BLaER1 treated with 17β-estradiol and CSF1 and Interleukin-3, amounts not matched to agents 10 nM and 100 nM (cell line): ENCODE measurements at regions not wholly inside any gene's neighbourhood (a gene's known extent, or its start where the extent isn't known, plus 50 kb on each side); places are given as distances from the start of the nearest gene placed in this dataset.

Source experiments
- H3K27ac ChIP-seq, 11 experiments: shearing (Covaris generic); formaldehyde crosslinking; 2 replicates each; pipeline ENCODE4 v1.8.1; 2022
- H3K27me3 ChIP-seq, 11 experiments: shearing (Covaris generic); formaldehyde crosslinking; 2 replicates each; pipeline ENCODE4 v1.8.1; 2022
- H3K36me3 ChIP-seq, 11 experiments: shearing (Covaris generic); formaldehyde crosslinking; 2 replicates each; pipeline ENCODE4 v1.8.1; 2022
- H3K4me1 ChIP-seq, 10 experiments: shearing (Covaris generic); formaldehyde crosslinking; 2 replicates each; pipeline ENCODE4 v1.8.1; 2022
- H3K4me2 ChIP-seq, 11 experiments: shearing (Covaris generic); formaldehyde crosslinking; 2 replicates each; pipeline ENCODE4 v1.8.1; 2022
- H3K4me3 ChIP-seq, 10 experiments: shearing (Covaris generic); formaldehyde crosslinking; 2 replicates each; pipeline ENCODE4 v1.8.1; 2022
- H3K9ac ChIP-seq, 11 experiments: shearing (Covaris generic); formaldehyde crosslinking; 2 replicates each; pipeline ENCODE4 v1.8.1; 2022
- H3K9me3 ChIP-seq, 11 experiments: shearing (Covaris generic); formaldehyde crosslinking; replicated peaks in 1 of 11; 2 replicates each; pipeline ENCODE4 v1.8.1; 2022
- H4K20me1 ChIP-seq, 11 experiments: shearing (Covaris generic); formaldehyde crosslinking; 2 replicates each; pipeline ENCODE4 v1.8.1; 2022
- Cebpa-rat ChIP-seq, 11 experiments: shearing (Covaris generic); IDR thresholded peaks; 2 replicates each; pipeline ENCODE4 v1.8.1; 2022

GRCh38 chr18:46265196-46266156, 161.3 kb downstream of the HAUS1 start:
- Histone ChIP-seq H3K9ac (no peak overlapping the region), H3K9me3 (no peaks in the 10 kb centered on the region), H4K20me1 (peaks cover 0 to 24% (median 0%) of the 10 kb centered on the region in 11 experiments; a peak in 5 of 22 replicates), H3K27me3 (no peaks in the 10 kb centered on the region), H3K4me3 (no peak overlapping the region), H3K27ac (no peak overlapping the region), H3K4me2 (no peak overlapping the region), H3K36me3 (peaks cover 41 to 90% (median 69%) of the 10 kb centered on the region in 11 experiments), H3K4me1 (no peaks in the 10 kb centered on the region)
- no peak for TF ChIP-seq Cebpa-rat (IDR thresholded peaks at IDR 0.05)

- H3K9ac ChIP-seq, result no peak overlapping the region
- no peaks in the 10 kb centered on the region for H3K4me1 ChIP-seq
- no peak overlapping the region for H3K4me2 ChIP-seq
- TF ChIP-seq Cebpa-rat (IDR thresholded peaks at IDR 0.05), result no peak
- H3K9me3 ChIP-seq, result no peaks in the 10 kb centered on the region
- H3K27ac ChIP-seq, result no peak overlapping the region
- H3K36me3 ChIP-seq, result peaks cover 41 to 80% (median 66%) of the 10 kb centered on the region in 11 experiments
- no peak overlapping the region for H3K4me3 ChIP-seq
- peaks cover 0 to 16% (median 0%) of the 10 kb centered on the region in 11 experiments; a peak in 5 of 22 replicates for H4K20me1 ChIP-seq
- H3K27me3 ChIP-seq, result no peaks in the 10 kb centered on the region
These were observed 162.3 kb downstream of the HAUS1 start for GRCh38 chr18:46266473-46266872.

- no peaks in the 10 kb centered on the region for H3K9me3 ChIP-seq
- no peaks in the 10 kb centered on the region for H3K4me1 ChIP-seq
- no peak overlapping the region for H3K4me2 ChIP-seq
- H3K4me3 ChIP-seq, result no peak overlapping the region
- H3K36me3 ChIP-seq, result peaks cover 28 to 58% (median 46%) of the 10 kb centered on the region in 11 experiments
- H3K27ac ChIP-seq, result no peak overlapping the region
- no peak overlapping the region for H3K9ac ChIP-seq
- no peaks in the 10 kb centered on the region for H3K27me3 ChIP-seq
- H4K20me1 ChIP-seq, result 0 out of 22 replicates have a peak, but pooled peaks cover 0 to 6% (median 0%) of the 10 kb centered on the region in 11 experiments
- no peak for TF ChIP-seq Cebpa-rat (IDR thresholded peaks at IDR 0.05)
These were observed 164.5 kb downstream of the HAUS1 start for GRCh38 chr18:46268671-46269070.

- H3K27me3 ChIP-seq, result no peaks in the 10 kb centered on the region
- no peaks in the 10 kb centered on the region for H3K9me3 ChIP-seq
- no peak overlapping the region for H3K4me3 ChIP-seq
- H3K4me2 ChIP-seq, result no peak overlapping the region
- no peak for TF ChIP-seq Cebpa-rat (IDR thresholded peaks at IDR 0.05)
- H3K27ac ChIP-seq, result no peak overlapping the region
- no peaks in the 10 kb centered on the region for H4K20me1 ChIP-seq
- H3K36me3 ChIP-seq, result peaks cover 22 to 52% (median 40%) of the 10 kb centered on the region in 11 experiments
- no peaks in the 10 kb centered on the region for H3K4me1 ChIP-seq
- H3K9ac ChIP-seq, result no peak overlapping the region
These were observed 165.1 kb downstream of the HAUS1 start for GRCh38 chr18:46269275-46269674.

- H3K27ac ChIP-seq, result no peak overlapping the region
- TF ChIP-seq Cebpa-rat (IDR thresholded peaks at IDR 0.05), result no peak
- 0 out of 22 replicates have a peak, but pooled peaks cover 0 to 6% (median 0%) of the 10 kb centered on the region in 11 experiments for H4K20me1 ChIP-seq
- H3K4me2 ChIP-seq, result no peak overlapping the region
- no peaks in the 10 kb centered on the region for H3K4me1 ChIP-seq
- H3K36me3 ChIP-seq, result peaks cover 7 to 31% (median 21%) of the 10 kb centered on the region in 11 experiments; a peak in 19 of 22 replicates
- no peaks in the 10 kb centered on the region for H3K9me3 ChIP-seq
- H3K4me3 ChIP-seq, result no peak overlapping the region
- no peaks in the 10 kb centered on the region for H3K27me3 ChIP-seq
- no peak overlapping the region for H3K9ac ChIP-seq
These were observed 167.3 kb downstream of the HAUS1 start for GRCh38 chr18:46271488-46271887.

- no peak for TF ChIP-seq Cebpa-rat (IDR thresholded peaks at IDR 0.05)
- Histone ChIP-seq H3K4me3 (no peak overlapping the region), H3K9ac (no peak overlapping the region), H3K9me3 (no peaks in the 10 kb centered on the region), H3K4me2 (no peak overlapping the region), H3K27ac (no peak overlapping the region), H3K4me1 (peaks cover 7 to 13% (median 12%) of the 10 kb centered on the region in 10 experiments; a peak in 19 of 20 replicates), H4K20me1 (0 out of 22 replicates have a peak, but pooled peaks cover 0 to 9% (median 0%) of the 10 kb centered on the region in 11 experiments), H3K27me3 (no peaks in the 10 kb centered on the region), H3K36me3 (peaks cover 0 to 8% (median 4%) of the 10 kb centered on the region in 11 experiments; a peak in 11 of 22 replicates)
These were observed 169.7 kb downstream of the HAUS1 start for GRCh38 chr18:46273861-46274260.

GRCh38 chr18:46274266-46274665, 170.1 kb downstream of the HAUS1 start:
- Histone ChIP-seq H3K9me3 (no peaks in the 10 kb centered on the region), H3K4me1 (peaks cover 7 to 14% (median 13%) of the 10 kb centered on the region in 10 experiments; a peak in 19 of 20 replicates), H4K20me1 (0 out of 22 replicates have a peak, but pooled peaks cover 0 to 9% (median 0%) of the 10 kb centered on the region in 11 experiments), H3K4me2 (no peak overlapping the region), H3K4me3 (no peak overlapping the region), H3K9ac (no peak overlapping the region), H3K27ac (no peak overlapping the region), H3K36me3 (peaks cover 0 to 4% (median under 1%) of the 10 kb centered on the region in 11 experiments; a peak in 6 of 22 replicates), H3K27me3 (no peaks in the 10 kb centered on the region)
- no peak for TF ChIP-seq Cebpa-rat (IDR thresholded peaks at IDR 0.05)

GRCh38 chr18:46275370-46275769, 171.2 kb downstream of the HAUS1 start:
- no peak overlapping the region for H3K4me3 ChIP-seq
- H4K20me1 ChIP-seq, result 0 out of 22 replicates have a peak, but pooled peaks cover 0 to 9% (median 0%) of the 10 kb centered on the region in 11 experiments

GRCh38 chr18:46276748-46277147, 172.6 kb downstream of the HAUS1 start:
- H3K4me1 ChIP-seq, result peaks cover 7 to 14% (median 13%) of the 10 kb centered on the region in 10 experiments; a peak in 19 of 20 replicates
- no peak overlapping the region for H3K4me2 ChIP-seq
- no peak overlapping the region for H3K4me3 ChIP-seq
- 0 out of 22 replicates have a peak, but pooled peaks cover 0 to 9% (median 0%) of the 10 kb centered on the region in 11 experiments for H4K20me1 ChIP-seq
- no peak overlapping the region for H3K27ac ChIP-seq
- H3K36me3 ChIP-seq, result no peaks in the 10 kb centered on the region
- H3K27me3 ChIP-seq, result no peaks in the 10 kb centered on the region
- TF ChIP-seq Cebpa-rat (IDR thresholded peaks at IDR 0.05), result no peak
- H3K9me3 ChIP-seq, result no peaks in the 10 kb centered on the region
- no peak overlapping the region for H3K9ac ChIP-seq

More at GRCh38 chr18:46275370-46275769, 171.2 kb downstream of the HAUS1 start:
- no peak overlapping the region for H3K4me2 ChIP-seq
- H3K27me3 ChIP-seq, result no peaks in the 10 kb centered on the region
- H3K27ac ChIP-seq, result no peak overlapping the region
- no peak overlapping the region for H3K9ac ChIP-seq
- no peak for TF ChIP-seq Cebpa-rat (IDR thresholded peaks at IDR 0.05)
- H3K36me3 ChIP-seq, result no peaks in the 10 kb centered on the region; a peak in 1 of 22 replicates
- peaks cover 7 to 14% (median 13%) of the 10 kb centered on the region in 10 experiments; a peak in 19 of 20 replicates for H3K4me1 ChIP-seq
- H3K9me3 ChIP-seq, result no peaks in the 10 kb centered on the region
